Bronchial epithelial cell (primary cell): ENCODE measurements at regions not wholly inside any gene's neighbourhood (a gene's known extent, or its start where the extent isn't known, plus 50 kb on each side); places are given as distances from the start of the nearest gene placed in this dataset.

Experiments
- DNase-seq: peaks from one replicate; pipeline ENCODE4 v3.0.0-alpha.2; 2010; ENCODE audit warnings: low read depth
- FAIRE-seq: peaks from 2 replicates; lab custom pipeline; 2011; peaks lifted over from hg19 to GRCh38; lab: Jason Lieb, UNC
- H3K27me3 ChIP-seq: 2 replicates; pipeline ENCODE4 v1.5.1; 2011; ENCODE audit warnings: low read length; ENCODE audit not compliant: control insufficient read depth, insufficient read depth
- H3K36me3 ChIP-seq: 2 replicates; pipeline ENCODE4 v1.5.1; 2011; ENCODE audit warnings: low read length; ENCODE audit not compliant: control insufficient read depth, insufficient read depth
- H3K4me3 ChIP-seq: 2 replicates; pipeline ENCODE4 v1.5.1; 2011; ENCODE audit warnings: mild to moderate bottlenecking, low read depth, low read length, control low read depth
- TF ChIP-seq, protein P1 (sequence below): IDR thresholded peaks from 2 replicates; pipeline ENCODE4 v1.5.1; 2011; ENCODE audit warnings: mild to moderate bottlenecking, moderate library complexity, low read length, control low read depth, inconsistent platforms; ENCODE audit not compliant: insufficient read depth, severe bottlenecking

DNA sequence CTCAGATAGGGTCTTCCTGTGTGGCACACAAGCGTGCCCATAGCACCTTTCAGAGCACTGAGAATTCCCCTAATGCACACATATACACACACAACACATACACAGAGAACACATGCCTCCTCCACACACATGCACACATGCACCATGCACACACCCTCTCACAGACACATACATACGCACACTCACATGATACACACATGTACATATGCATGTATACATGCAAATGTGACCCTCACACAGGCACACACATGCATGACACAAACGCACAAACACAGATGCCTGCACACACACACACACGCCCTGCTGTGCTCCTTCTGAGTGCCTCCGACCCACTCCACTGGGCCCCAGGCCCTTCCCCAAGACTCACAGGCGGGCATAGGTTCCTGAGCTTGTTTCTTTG, 251.0 kb downstream of the PTPRU start:
- Histone ChIP-seq H3K36me3 (no peaks in the 10 kb centered on the region), H3K4me3 (no peak overlapping the region), H3K27me3 (peaks cover 3% of the 10 kb centered on the region)
- TF ChIP-seq, protein P1, sequence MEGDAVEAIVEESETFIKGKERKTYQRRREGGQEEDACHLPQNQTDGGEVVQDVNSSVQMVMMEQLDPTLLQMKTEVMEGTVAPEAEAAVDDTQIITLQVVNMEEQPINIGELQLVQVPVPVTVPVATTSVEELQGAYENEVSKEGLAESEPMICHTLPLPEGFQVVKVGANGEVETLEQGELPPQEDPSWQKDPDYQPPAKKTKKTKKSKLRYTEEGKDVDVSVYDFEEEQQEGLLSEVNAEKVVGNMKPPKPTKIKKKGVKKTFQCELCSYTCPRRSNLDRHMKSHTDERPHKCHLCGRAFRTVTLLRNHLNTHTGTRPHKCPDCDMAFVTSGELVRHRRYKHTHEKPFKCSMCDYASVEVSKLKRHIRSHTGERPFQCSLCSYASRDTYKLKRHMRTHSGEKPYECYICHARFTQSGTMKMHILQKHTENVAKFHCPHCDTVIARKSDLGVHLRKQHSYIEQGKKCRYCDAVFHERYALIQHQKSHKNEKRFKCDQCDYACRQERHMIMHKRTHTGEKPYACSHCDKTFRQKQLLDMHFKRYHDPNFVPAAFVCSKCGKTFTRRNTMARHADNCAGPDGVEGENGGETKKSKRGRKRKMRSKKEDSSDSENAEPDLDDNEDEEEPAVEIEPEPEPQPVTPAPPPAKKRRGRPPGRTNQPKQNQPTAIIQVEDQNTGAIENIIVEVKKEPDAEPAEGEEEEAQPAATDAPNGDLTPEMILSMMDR = no peak
- no peak for DNase-seq
- peak; percentile 89 for FAIRE-seq

DNA sequence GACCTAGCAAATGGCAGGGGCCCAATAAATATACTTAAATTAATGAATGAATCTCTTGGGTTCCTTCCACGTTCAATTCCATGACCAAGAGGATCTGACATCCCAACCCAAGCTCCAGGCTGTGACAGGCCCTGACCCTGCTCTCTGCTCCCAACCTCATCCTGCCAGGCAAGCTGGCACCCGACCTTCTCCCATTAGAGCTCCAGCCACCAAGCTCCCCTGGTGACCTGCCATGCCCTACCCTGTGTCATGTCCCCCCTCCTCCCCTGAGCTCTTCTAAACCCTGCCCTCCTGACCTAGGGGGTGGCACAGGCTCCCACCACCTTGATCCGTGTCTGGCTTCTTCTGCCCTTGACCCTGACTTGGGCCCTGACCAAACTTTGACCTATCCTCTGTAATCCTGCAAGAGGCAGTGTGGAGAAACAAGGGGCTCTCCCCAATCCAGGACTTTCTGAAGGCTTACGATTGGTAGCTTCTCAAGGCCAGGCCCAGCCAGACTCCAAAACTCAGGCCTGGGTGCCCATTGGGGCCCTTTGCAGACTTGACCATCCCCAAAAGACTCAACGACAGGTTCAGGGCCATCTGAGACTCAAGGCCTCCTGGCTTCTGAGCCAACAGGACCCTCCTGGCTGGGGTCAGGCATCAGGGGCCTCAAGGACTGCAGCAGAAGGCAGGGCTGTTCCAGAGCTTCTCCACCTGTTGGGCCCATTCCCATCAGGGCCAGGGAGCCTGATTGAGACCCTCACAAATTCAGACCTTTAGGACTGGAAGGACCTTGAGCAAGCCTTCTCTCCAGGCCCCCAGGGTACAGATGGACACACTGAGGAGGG, 249.0 kb downstream of the PTPRU start:
- H3K36me3 ChIP-seq = no peaks in the 10 kb centered on the region
- H3K4me3 ChIP-seq = no peak overlapping the region
- DNase-seq (no peak), FAIRE-seq (no peak)
- H3K27me3 ChIP-seq = peaks cover under 1% of the 10 kb centered on the region
- TF ChIP-seq, protein P1 = no peak

DNA sequence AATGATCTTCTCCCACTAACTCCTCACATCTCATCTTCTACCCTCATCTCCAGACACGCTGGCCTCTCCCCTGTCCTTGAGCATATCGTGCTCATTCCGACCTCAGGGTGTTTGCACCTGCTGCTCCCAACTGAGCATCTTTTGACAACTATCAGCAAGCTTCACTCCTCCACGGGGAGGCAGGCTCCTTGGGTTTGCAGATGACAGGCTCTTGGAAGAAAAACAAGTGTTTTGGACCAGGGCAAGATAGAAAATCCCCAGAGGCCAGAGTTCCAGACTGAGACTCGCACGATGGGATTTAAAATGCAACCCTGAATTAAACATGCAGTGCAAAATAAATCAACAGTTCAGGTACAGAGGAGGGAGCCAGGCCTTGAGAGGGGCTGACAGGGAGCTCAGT, 246.7 kb downstream of the PTPRU start:
- Histone ChIP-seq H3K4me3 (no peak overlapping the region), H3K27me3 (peaks cover 2% of the 10 kb centered on the region), H3K36me3 (no peaks in the 10 kb centered on the region)
- DNase-seq = no peak
- TF ChIP-seq, protein P1 = no peak
- no peak for FAIRE-seq

DNA sequence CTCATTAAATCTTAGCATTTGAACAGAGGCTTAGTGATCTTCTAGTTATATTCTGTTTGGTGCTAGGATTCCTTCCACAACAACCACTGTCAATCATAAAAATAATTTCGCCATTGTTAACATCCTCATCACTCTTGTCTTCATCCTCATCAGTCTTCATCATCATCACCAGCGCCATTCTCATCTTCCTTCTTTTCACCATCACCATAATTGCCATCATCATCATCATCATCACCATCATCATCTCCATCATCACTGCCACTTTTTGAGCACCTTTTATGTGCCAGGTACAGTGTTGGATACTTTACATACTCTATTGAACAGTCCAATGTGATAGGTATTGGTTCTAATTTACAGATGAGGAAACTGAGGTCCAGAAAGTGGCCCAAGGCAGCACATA, 245.7 kb downstream of the PTPRU start:
- DNase-seq (no peak), FAIRE-seq (no peak)
- no peaks in the 10 kb centered on the region for H3K36me3 ChIP-seq
- TF ChIP-seq, protein P1 = no peak
- peaks cover 3% of the 10 kb centered on the region for H3K27me3 ChIP-seq
- no peak overlapping the region for H3K4me3 ChIP-seq

DNA sequence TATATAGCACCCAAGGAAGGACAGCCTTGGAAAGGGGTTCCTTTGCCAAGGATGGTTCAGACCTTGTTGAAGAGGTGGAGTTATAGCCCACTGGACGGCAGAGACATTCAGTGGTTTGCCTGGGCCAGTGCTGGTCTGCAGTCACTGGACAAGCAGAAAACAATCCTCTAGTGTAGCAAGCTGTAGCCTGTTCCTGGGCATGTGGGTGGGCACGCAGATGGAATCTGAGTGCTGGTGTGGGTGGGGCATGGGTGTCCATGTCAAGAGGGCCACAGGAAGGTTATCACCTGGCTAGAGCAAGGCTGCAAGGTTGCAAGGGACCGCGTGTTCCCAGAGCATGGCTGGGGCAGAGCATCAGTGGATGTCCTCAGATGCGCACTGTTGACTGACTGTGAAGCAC, 244.7 kb downstream of the PTPRU start:
- Histone ChIP-seq H3K36me3 (no peaks in the 10 kb centered on the region), H3K27me3 (peaks cover 3% of the 10 kb centered on the region), H3K4me3 (no peak overlapping the region)
- TF ChIP-seq, protein P1 = no peak
- FAIRE-seq (no peak), DNase-seq (no peak)

DNA sequence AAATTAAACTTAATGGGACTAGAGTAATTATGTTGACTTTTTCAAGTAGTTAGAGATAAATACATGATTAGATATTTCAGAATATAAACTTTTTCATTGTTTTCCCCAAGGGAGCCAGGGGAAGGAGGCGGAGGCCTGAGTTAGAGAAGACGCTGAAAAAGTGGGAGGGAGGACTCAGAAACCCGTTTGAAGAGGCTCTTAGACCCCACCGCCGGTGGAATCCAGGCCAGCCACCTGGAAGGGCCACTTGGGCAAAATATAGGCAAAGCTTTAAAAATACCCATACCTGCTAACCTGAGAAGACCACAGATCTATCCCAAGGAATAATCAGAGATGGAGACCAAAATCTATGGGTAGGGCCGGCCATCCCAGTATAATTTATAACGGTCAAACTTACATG, 242.6 kb downstream of the PTPRU start:
- DNase-seq = no peak
- Histone ChIP-seq H3K36me3 (no peaks in the 10 kb centered on the region), H3K27me3 (peaks cover 7% of the 10 kb centered on the region), H3K4me3 (no peak overlapping the region)
- no peak for FAIRE-seq
- TF ChIP-seq, protein P1 = no peak
